IMR-90 (cell line): ENCODE measurements at regions not wholly inside any gene's neighbourhood (a gene's known extent, or its start where the extent isn't known, plus 50 kb on each side); places are given as distances from the start of the nearest gene placed in this dataset.

Source experiments
- BHLHE40 ChIP-seq: fragments of 150-350 bp; IDR thresholded peaks from 2 replicates; pipeline ENCODE4 v1.6.1; 2016; ENCODE audit warnings: mild to moderate bottlenecking, low read depth, low read length
- CEBPB ChIP-seq: IDR thresholded peaks from 2 replicates; pipeline ENCODE4 v1.6.1; 2012; ENCODE audit warnings: low read depth, low read length, improper control_type of control experiment
- CHD1 ChIP-seq: IDR thresholded peaks from 2 replicates; pipeline ENCODE4 v1.6.1; 2012; ENCODE audit warnings: low read depth, low read length, improper control_type of control experiment
- FOS ChIP-seq: fragments of 150-350 bp; IDR thresholded peaks from 2 replicates; pipeline ENCODE4 v1.6.1; 2016; ENCODE audit warnings: low read depth, low read length
- MAFK ChIP-seq: IDR thresholded peaks from 2 replicates; pipeline ENCODE4 v1.6.1; 2012; ENCODE audit warnings: low read depth, low read length, improper control_type of control experiment
- MAZ ChIP-seq: IDR thresholded peaks from 2 replicates; pipeline ENCODE4 v1.6.1; 2012; ENCODE audit warnings: low read depth, mild to moderate bottlenecking, low read length, improper control_type of control experiment, moderate library complexity, borderline replicate concordance
- NFE2L2 ChIP-seq: fragments of 150-350 bp; IDR thresholded peaks from 2 replicates; pipeline ENCODE4 v1.6.1; 2016; ENCODE audit warnings: low read depth, mild to moderate bottlenecking, low read length
- POLR2A ChIP-seq: IDR thresholded peaks from 2 replicates; pipeline ENCODE4 v1.6.1; 2012; ENCODE audit warnings: mild to moderate bottlenecking, low read depth, low read length
- RAD21 ChIP-seq: IDR thresholded peaks from 2 replicates; pipeline ENCODE4 v1.6.1; 2012; ENCODE audit warnings: low read length, improper control_type of control experiment
- RFX5 ChIP-seq: IDR thresholded peaks from 2 replicates; pipeline ENCODE4 v1.8.0; 2012; ENCODE audit warnings: low read depth, mild to moderate bottlenecking, low read length, moderate library complexity
- SMC3 ChIP-seq: fragments of 150-350 bp; IDR thresholded peaks from 2 replicates; pipeline ENCODE4 v1.6.1; 2016; ENCODE audit warnings: low read depth, mild to moderate bottlenecking, antibody characterized with exemption, low read length, moderate library complexity
- TF ChIP-seq, protein P1 (sequence below): conservative IDR thresholded peaks from 2 replicates; pipeline ENCODE4 v1.5.1; 2012; ENCODE audit warnings: mild to moderate bottlenecking, low read depth, low read length, improper control_type of control experiment
- TF ChIP-seq, protein P2 (sequence below): fragments of 150-350 bp; IDR thresholded peaks from 2 replicates; pipeline ENCODE4 v1.6.1; 2017; ENCODE audit warnings: mild to moderate bottlenecking, antibody characterized with exemption, low read length, low read depth
- TF ChIP-seq, protein P3 (sequence below): fragments of 150-350 bp; IDR thresholded peaks from 2 replicates; pipeline ENCODE4 v1.6.1; 2016; ENCODE audit warnings: low read depth, mild to moderate bottlenecking, low read length, moderate library complexity, borderline replicate concordance

DNA sequence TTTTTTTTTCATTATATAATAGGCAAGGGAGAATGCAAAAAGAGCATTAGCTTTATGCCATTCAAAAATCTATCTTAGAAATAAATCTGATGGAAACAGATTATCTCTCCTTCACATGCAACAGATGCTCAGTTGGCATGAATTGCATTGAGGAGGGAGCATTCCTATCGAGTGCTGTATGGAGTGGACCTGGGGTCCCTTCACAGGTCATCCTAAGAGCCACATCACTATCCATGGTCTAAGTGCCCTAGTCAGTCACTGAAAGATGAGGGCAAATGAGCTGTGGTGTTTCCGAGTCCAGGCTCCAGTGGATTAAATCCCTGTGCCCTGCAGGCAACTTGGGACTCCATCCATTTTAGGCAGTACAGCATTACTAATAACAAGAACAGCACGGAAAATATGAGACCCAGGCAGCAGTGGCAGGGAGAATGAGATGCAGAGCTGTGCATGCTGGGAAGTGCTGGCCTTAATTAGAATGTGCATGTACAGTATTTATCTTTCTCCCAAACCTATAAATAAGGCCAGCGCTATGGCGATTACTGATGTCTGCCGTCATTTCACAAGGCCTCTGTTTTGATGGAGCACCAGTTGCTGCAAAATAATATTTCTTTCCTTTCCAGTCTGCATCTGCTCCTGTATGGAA, 512.3 kb upstream of the PLXNA2 start:
- TF ChIP-seq, protein P1, sequence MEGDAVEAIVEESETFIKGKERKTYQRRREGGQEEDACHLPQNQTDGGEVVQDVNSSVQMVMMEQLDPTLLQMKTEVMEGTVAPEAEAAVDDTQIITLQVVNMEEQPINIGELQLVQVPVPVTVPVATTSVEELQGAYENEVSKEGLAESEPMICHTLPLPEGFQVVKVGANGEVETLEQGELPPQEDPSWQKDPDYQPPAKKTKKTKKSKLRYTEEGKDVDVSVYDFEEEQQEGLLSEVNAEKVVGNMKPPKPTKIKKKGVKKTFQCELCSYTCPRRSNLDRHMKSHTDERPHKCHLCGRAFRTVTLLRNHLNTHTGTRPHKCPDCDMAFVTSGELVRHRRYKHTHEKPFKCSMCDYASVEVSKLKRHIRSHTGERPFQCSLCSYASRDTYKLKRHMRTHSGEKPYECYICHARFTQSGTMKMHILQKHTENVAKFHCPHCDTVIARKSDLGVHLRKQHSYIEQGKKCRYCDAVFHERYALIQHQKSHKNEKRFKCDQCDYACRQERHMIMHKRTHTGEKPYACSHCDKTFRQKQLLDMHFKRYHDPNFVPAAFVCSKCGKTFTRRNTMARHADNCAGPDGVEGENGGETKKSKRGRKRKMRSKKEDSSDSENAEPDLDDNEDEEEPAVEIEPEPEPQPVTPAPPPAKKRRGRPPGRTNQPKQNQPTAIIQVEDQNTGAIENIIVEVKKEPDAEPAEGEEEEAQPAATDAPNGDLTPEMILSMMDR = no peak
- TF ChIP-seq POLR2A = no peak
- no peak for TF ChIP-seq FOS
- TF ChIP-seq BHLHE40 = no peak
- TF ChIP-seq, protein P2, sequence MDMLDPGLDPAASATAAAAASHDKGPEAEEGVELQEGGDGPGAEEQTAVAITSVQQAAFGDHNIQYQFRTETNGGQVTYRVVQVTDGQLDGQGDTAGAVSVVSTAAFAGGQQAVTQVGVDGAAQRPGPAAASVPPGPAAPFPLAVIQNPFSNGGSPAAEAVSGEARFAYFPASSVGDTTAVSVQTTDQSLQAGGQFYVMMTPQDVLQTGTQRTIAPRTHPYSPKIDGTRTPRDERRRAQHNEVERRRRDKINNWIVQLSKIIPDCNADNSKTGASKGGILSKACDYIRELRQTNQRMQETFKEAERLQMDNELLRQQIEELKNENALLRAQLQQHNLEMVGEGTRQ = no peak
- no peak for TF ChIP-seq SMC3
- TF ChIP-seq RFX5 = no peak
- TF ChIP-seq RAD21 = no peak
- TF ChIP-seq, protein P3, sequence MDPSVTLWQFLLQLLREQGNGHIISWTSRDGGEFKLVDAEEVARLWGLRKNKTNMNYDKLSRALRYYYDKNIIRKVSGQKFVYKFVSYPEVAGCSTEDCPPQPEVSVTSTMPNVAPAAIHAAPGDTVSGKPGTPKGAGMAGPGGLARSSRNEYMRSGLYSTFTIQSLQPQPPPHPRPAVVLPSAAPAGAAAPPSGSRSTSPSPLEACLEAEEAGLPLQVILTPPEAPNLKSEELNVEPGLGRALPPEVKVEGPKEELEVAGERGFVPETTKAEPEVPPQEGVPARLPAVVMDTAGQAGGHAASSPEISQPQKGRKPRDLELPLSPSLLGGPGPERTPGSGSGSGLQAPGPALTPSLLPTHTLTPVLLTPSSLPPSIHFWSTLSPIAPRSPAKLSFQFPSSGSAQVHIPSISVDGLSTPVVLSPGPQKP = no peak
- TF ChIP-seq MAZ = no peak
- TF ChIP-seq CHD1 = no peak
- TF ChIP-seq CEBPB = no peak
- no peak for TF ChIP-seq NFE2L2
- no peak for TF ChIP-seq MAFK
